ENCODE measurements at regions not wholly inside any gene's neighbourhood (a gene's known extent, or its start where the extent isn't known, plus 50 kb on each side); places are given as distances from the start of the nearest gene placed in this dataset.

GRCh38 chr6:40802481-40802880, 215.3 kb upstream of the LRFN2 start:
- Histone ChIP-seq H3K27me3 (no peaks in the 10 kb centered on the region), H3K9me3 (no peaks in the 10 kb centered on the region), H3K4me3 (no peak overlapping the region), H3K4me1 (peaks cover 0 to 16% (median 2%) of the 10 kb centered on the region in 4 donors), H3K36me3 (no peaks in the 10 kb centered on the region), H3K27ac (replicated peaks in 1 of 4) (no peak overlapping the region)
- intact Hi-C loops (cut with DNase I), result no loop called here
- DNase-seq (ENCODE audit: extremely low spot score), result no peak
- WGBS, result 72% methylated on average over 4 of the region's 5 CpGs
- TF ChIP-seq EP300 (IDR thresholded peaks at IDR 0.05) (no peak), CTCF (IDR thresholded peaks at IDR 0.05) (no peak), POLR2AphosphoS5 (IDR thresholded peaks at IDR 0.05) (no peak), POLR2A (IDR thresholded peaks at IDR 0.05; ENCODE audit: low read depth) (no peak)

- intact Hi-C loops (cut with DNase I), result no loop called here
- no peak overlapping the region for H3K27ac ChIP-seq (replicated peaks in 1 of 4)
- no peaks in the 10 kb centered on the region for H3K36me3 ChIP-seq
- no peak overlapping the region for H3K4me3 ChIP-seq
- TF ChIP-seq POLR2AphosphoS5 (IDR thresholded peaks at IDR 0.05) (no peak), POLR2A (IDR thresholded peaks at IDR 0.05; ENCODE audit: low read depth) (no peak), CTCF (IDR thresholded peaks at IDR 0.05) (no peak), EP300 (IDR thresholded peaks at IDR 0.05) (no peak)
- peaks cover 0 to 13% (median under 1%) of the 10 kb centered on the region in 4 donors for H3K4me1 ChIP-seq
- no peaks in the 10 kb centered on the region for H3K27me3 ChIP-seq
- H3K9me3 ChIP-seq, result no peaks in the 10 kb centered on the region
- DNase-seq (ENCODE audit: extremely low spot score), result no peak
- WGBS, result 78% methylated on average over 8 of the region's 8 CpGs
These were observed 212.4 kb upstream of the LRFN2 start for GRCh38 chr6:40799296-40800140.

- H3K27ac ChIP-seq (replicated peaks in 1 of 4), result no peak overlapping the region
- H3K4me3 ChIP-seq, result no peak overlapping the region
- no peak for TF ChIP-seq POLR2AphosphoS5 (IDR thresholded peaks at IDR 0.05)
- TF ChIP-seq POLR2A (IDR thresholded peaks at IDR 0.05; ENCODE audit: low read depth), result no peak
- no peak for TF ChIP-seq CTCF (IDR thresholded peaks at IDR 0.05)
- no peak for TF ChIP-seq EP300 (IDR thresholded peaks at IDR 0.05)
- intact Hi-C loops (cut with DNase I), result no loop called here
- no peaks in the 10 kb centered on the region for H3K36me3 ChIP-seq
- no peaks in the 10 kb centered on the region for H3K4me1 ChIP-seq
- 84% methylated on average over 6 of the region's 7 CpGs for WGBS
- no peaks in the 10 kb centered on the region for H3K9me3 ChIP-seq
- no peak for DNase-seq (ENCODE audit: extremely low spot score)
- H3K27me3 ChIP-seq, result no peaks in the 10 kb centered on the region
These were observed 211.1 kb upstream of the LRFN2 start for GRCh38 chr6:40798069-40798770.

GRCh38 chr6:40796260-40797221, 209.4 kb upstream of the LRFN2 start:
- TF ChIP-seq POLR2A (IDR thresholded peaks at IDR 0.05; ENCODE audit: low read depth) (no peak), POLR2AphosphoS5 (IDR thresholded peaks at IDR 0.05) (no peak), CTCF (IDR thresholded peaks at IDR 0.05) (no peak), EP300 (IDR thresholded peaks at IDR 0.05) (no peak)
- DNase-seq (ENCODE audit: extremely low spot score), result no peak
- no peaks in the 10 kb centered on the region for H3K36me3 ChIP-seq
- H3K4me3 ChIP-seq, result no peak overlapping the region
- WGBS, result 79% methylated on average over 14 of the region's 14 CpGs
- no peaks in the 10 kb centered on the region for H3K4me1 ChIP-seq
- H3K27me3 ChIP-seq, result no peaks in the 10 kb centered on the region
- no peak overlapping the region for H3K27ac ChIP-seq (replicated peaks in 1 of 4)
- no peaks in the 10 kb centered on the region for H3K9me3 ChIP-seq
- intact Hi-C loops (cut with DNase I), result no loop called here
